ENCODE measurements at regions not wholly inside any gene's neighbourhood (a gene's known extent, or its start where the extent isn't known, plus 50 kb on each side); places are given as distances from the start of the nearest gene placed in this dataset.

DNA sequence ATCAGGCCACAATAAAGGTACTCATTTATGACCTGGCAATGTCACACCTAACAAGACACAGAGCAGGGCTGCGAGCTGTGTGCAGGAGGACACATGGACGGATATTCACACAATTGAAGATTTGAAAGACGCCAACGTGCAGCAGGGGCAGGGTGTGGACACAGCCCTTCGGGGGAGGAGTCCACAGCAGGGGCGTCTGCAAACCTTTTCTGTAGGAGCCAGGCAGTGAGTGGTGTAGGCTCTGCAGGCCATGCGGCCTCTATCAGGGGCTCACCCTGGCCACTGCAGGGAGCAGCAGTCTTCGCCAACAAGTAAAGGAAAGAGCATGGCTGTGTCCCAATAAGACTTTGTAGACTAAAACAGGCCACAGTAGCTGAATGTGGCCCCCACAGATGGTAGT lies 125.7 kb upstream of the SNTG2 start:
- no peak for DNase-seq

DNA sequence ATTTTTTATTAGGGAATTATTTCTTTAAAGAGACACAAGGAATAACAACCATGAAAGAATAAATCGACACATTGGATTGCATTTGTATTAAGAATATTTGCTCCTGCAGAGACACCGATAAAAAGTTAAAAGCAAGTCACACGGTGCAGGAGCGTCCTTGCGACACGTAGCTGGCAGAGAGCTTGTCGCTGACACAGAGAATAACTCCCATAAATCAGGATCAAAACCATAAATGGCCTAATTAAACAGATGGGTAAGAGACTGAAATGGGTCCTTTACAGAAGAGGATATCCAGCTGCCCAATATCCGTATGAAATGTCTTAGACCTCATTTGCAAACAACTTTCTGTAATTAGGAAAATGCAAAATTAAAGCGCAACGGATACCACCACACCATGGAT lies 126.1 kb upstream of the SNTG2 start:
- no peak for DNase-seq

DNA sequence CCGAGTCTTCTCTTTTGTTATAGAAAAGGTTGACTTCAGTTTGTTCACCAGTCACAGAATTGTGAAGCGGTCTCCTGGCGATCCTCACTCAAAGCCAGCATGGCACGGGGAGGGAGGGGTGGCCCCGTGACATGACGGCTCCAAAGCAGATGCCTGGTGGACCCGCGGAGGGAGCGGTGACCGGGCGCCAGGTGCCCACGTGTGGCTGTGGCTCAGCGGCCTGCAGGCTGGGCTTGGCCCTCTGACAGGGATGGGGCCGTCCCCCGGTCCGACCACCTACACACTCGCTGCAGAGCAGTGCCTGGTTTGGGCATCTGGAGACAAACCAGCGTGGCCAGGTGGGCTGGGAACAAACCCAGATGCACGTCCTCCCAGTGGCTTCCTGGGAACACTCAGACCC lies 129.1 kb upstream of the SNTG2 start:
- DNase-seq = no peak

DNA sequence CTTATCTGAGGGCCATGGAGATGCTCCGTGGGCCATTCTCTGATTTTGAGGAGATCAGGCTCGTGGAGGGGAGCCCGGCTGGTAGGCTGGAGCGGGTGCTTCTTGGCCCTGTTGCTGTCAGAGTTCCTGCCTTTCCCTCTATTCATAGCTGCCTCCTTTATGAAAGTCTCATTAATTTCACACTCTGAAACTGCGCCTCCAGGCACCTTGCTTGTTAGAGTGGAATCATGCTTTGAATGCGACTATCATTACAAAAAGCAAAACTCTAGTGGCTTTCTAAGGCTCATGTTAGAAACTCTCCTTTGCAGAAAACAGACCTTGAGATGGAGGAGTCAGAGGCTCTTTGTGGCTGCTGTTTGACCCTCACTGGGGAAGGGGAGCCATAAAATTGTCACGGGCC lies 131.0 kb upstream of the SNTG2 start:
- DNase-seq = no peak

DNA sequence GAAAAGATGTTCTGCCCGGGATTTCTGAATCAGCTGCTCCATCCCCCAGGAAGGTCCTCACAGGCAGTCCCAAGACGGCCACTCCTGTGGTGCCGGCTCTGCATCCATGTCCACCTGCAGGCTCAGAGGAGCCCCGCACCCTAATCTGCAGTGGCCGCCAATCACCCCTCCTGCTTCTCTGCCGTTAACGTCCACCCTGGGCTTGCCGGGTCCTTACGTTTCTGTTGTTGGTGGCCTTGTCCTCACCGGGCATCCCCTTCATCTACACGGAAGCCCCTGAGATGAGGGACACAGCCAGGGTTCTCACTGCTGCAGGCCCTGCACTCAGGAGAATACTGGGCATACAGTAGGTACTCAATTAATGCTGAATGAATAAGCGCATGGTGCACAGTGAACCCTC lies 131.5 kb upstream of the SNTG2 start:
- DNase-seq = no peak

DNA sequence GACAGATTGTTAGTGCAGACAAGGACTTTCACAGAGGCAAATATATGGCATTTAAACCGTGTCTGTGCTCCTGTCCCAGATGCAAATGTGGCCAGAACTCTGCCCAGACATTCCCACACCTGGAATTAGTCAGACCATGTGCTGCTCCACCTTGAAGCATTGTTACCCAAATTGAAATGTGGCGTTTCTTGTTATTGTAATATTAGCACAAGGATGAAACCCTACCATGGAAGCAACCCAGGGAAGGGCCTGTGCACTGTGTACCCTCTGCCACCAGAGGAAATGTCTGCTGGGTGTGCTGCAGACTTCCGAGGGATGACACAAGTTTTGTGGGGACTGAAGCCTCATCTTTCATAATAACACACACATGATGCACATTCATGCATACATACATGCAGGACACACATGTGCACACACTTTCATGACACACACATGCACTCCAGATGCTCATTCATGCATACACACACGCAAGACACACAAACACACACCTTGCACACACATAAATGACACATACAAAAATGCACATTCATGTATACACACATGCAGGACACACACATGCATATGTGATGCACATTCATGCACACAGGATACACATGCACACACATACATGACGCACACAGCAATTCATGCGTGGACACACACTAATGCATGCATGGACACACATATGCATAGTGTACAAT lies 133.2 kb upstream of the SNTG2 start:
- no peak for DNase-seq

DNA sequence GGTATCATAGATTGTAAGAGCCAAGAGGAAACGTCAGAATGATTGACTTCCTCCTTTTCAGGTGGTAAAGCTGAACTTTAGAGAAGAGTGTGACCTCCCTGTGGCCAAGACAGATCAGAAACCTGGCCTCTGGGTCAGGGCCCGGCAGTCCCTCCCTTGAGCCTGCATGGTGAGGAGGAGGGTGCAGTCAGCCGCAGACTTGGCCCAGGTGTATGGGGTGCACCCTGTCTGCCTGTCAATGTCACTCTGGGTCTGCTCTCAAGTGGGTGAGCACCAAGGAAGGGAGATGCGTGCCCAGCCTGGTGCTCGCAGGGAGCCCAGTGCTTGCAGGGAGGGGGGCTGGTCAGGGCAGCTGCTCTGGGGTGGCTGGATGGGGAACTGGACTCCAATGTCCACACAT lies 134.4 kb upstream of the SNTG2 start:
- no peak for DNase-seq

DNA sequence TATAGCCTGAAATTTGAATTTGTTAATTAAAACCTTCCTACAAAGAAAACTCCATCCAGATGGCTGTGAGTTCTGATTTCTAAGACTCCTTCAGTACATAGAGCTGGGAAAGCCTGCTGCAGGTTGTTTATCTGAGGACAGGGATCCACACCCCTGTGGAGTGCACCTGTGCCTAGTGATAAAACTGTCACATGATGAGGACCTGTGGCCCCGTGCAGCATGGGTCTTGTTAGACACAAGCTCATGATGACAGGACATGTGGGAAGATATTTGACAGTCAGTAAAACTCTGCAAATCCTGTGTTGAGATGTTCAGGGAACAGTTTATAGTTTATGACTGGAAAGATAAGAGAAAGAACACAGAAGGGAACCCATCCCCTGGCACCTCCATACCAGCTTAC lies 133.2 kb upstream of the TMEM18 start:
- DNase-seq = no peak

DNA sequence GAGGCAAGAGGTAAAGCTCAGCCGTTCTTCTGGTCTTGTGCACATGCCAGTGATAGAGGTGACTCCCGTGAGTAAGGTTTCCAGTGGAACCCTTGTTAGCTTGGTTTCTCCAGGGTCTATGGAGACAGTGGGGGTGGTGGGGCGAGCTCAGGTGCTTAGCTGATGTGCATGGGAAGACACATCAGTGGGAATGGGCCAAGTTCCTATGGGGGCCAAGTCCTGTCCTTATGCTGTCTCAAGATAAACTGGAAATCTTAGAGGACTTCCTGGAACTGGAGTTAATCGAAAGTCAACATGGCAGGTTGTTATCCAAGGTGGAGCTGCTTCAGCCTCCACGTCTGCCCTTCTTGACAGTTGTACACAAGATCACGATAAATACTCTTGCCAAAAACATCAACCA lies 130.1 kb upstream of the TMEM18 start:
- no peak for DNase-seq

DNA sequence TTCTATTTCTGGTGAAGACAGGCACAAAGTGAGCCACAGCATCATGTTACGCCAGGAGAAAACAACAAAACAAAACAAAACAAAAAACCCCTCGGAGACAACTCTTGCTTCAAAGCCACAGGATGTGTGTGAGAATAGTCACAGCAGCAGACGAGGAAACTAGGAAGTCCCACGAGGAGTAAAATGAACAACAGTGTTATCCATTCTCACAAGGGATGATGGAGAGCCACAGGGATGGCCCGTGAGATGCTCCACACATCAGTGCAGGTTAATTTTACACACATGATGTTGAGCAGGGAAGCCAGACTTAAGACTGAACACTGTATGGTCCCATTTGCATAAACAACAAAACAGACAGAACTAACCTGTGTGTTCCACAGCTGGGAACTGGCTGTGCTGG lies 128.5 kb upstream of the TMEM18 start:
- no peak for DNase-seq

DNA sequence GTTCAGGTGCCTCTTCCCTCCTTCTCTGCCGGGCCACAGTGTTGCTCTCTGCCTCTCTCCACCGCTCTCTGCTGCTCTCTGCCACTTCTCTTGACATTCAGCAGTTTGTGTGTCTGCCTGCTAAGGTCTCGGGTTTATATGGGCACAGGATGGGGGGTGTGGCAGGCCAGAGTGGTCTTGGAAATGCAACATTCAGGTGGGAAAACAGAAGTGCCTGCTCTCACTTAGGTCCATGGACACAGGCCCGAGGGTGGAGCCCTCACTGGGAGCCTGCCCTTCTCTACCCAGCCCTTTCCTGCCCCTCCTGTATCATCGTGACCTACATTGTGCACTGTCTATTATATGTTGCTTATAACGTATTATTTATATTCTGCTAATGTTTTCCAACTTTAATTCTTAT lies 120.8 kb upstream of the TMEM18 start:
- no peak for DNase-seq

DNA sequence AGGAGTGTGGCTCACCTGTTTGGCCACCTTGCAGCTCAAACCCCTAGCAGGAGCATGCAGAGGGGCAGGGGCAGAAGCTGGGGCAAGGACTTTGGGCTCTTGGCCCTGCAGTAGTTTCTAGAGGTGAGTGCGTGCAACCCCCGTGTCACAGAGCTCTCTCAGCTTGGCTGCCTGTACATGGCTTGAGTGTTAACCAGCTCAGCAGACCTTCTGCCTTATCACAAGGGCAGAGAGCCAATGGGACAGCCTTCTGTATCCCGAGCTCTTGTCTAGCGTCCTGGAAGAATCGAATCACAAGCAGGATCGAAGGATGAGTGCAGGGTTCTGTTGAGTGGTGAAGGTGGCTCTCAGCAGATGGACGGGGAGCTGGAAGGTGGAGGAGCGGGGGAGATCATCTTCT lies 120.3 kb upstream of the TMEM18 start:
- no peak for DNase-seq

DNA sequence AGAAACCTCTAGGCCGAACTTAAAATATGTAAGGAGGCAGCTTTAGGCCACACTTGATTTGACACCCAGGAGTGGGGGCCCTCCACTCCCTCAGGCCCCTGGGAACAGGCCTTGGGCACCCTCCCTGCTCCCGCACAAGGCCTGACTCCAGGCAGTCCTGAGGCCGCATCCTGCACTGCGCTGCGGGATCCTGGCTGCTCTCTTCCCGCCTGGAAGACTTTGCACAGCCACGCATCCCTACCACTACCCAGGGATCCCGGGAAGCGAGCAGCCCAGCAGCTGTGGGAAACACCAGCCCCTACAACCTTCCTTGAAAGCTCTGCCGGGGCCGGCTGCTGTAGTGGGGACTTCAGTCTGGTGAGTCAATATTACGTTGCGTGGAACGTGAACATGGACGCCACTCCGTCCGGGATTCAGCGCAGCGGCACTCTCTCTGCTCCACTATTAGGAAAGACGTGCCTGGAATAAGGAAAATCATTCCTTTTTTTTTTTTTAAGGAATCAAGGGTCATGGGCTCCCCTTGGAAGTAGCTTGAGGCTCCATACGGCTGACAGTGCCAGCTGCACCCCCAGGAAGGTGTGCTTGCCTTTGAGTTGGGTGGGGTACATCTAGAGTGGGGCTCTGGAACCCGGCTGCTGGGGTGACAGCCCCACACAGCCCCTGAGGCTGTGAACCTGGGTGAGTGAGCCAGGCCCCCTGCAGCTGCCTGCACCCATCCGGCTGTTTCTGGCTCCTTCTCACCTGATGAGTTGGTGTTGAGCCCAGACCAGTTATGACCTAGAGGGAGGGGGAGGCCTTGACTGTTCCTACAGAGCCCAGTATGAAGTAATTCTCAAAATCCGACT lies 119.2 kb upstream of the TMEM18 start:
- DNase-seq = peak; percentile 56

DNA sequence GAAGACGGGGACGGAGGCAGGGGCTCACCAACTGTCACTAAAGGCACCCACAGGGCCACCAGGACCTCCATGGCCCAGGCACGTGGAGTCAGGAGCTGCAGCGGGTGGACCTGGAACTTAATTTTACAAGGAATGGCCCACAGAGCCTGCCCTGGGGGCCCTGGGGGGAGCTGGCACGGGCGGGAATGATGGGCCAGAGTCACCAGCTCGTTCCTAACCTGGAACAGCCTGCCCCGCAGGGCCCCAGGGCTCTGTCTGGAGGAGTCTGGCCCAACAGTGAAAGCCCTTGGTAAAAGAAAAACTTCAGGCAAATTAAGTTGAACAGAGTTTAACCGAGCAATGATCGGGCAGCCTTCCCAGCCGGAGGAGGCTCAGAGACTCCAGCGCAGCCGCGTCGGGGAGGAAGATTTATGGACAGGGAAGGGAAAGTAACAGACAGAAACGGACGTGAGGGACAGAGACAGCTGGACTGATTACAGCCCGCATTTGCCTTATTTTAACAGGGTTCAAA lies 118.4 kb upstream of the TMEM18 start:
- peak; percentile 95 for DNase-seq

DNA sequence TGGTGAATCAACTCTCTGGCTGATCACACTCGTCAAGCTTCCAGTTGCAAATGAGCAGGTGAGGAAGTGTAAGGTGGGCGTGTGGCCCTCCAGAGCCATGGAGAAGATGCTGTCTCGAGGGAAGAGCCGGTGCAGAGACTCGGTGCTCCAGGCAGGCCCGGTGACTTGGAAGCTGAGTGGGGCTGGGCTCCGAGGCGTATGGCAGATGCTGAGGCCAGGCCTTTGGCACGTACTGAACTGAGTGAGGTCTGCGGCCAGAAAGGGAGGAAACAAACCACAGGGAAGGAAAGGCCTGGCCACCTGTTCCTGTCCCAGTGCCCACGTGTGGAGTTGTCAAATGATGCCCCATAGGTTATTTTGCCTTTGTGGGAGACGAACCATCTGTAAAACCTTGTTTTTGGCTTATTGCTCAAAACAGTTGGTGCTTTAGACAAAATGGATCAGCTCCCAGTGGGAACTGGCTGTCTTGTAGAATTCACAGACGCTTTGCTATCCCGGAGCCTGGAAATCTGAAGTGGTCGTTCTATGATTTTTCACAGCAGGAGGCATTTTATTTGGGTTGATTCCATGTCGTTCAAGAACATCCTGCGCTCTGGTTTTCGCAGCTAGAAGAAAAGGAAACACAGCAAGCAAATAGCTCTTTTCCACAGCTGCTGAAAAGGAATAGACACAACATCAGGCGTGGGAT lies 117.5 kb upstream of the TMEM18 start:
- DNase-seq = peak; percentile 86

DNA sequence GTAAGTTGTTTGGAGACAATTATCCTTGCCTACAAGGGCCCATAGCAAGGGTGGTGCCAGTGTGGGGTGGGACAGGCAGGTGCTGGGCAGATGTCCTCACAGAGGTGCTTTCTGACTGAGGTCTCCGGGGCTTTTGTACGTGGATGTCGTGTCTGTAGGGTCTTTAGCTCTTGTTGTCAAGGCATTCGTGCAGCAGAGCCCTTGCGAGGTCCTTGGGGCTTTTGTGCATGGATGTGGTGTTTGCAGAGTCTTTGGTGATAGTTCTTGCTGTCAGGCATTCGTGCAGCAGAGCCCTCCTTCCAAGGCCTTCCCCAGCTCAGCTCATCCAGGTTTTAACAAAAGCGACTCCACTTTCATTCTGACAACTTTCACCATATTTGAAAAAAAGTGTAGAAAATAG lies 116.0 kb upstream of the TMEM18 start:
- no peak for DNase-seq

DNA sequence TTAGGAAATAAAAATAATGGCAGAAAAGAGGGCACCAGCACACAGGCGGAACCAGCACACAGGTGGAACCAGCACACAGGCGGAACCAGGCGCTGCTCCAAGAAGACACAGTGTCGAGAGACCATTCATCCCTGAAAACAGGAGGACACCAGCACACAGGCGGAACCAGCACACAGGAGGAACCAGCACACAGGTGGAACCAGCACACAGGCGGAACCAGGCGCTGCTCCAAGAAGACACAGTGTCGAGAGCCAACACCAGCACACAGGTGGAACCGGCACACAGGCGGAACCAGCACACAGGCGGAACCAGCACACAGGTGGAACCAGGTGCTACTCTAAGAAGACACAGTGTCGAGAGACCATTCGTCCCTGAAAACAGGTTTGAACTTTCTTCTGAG lies 115.5 kb upstream of the TMEM18 start:
- DNase-seq = no peak

DNA sequence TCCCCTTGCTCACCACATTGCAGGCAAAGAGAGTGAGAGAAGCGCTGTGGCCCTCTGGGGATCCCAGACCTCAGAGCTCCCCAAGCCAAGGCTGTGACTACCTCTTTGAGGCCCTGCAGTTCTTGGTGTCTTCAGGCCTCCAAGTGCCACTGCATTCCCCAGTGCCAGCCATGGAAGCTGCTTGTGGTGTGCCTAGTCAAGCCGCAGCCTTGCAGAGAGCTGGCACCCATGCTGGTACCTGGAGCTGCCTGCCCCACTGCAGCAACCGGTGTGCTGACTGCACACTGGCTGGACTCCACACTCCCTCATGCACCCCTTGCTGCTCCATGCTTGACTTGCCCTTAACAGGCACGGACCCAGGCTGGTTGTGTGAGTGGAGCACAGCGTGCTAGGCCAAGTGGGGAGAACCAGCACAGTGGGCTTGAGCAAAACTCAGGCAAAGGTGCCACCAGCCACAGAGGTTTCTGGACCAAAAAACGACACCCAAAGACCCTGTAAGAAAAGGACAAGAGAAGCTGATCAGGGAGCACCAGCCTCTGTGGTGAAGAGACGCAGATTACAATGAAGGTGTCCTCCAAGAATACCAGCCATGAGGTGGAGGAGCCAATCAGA lies 113.5 kb upstream of the TMEM18 start:
- no peak for DNase-seq

DNA sequence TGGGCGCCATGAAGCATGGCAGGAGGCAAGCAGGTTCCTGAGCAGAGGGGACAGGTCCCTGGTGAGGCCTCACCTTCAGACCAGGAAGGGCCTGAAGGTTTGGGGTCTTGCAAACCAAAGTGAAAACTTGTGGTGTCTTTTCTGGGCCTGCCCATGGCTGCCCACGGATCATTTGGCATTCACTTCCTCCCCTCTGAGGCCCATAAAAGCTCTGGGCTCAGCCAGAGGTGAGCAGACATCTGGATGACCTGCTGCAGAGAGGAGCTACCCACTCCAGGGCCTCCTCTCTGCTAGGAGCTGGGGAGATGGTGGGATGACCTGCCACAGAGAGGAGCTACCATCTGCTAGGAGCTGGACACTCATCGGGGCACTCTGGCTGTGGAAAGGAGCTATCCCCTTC lies 112.9 kb upstream of the TMEM18 start:
- DNase-seq = no peak

DNA sequence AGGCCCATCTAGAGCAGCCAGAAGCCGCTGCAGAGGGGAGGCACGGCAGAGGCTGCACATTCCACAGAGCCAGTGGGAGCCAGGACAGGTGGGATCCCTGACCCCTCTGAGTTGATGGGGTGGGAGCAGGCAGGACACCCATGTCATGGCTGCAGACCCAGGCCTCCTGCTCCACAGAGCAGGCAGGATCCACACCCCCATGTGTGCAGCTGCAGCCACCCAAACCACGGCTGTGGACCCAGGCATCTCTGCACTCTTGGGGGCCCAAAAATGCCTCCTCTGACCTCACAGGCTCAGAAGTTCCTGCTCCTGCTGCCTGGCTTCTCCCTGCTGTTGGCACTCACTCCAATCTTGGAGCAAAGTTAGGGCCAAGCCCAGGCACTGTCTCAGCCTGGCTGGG lies 112.3 kb upstream of the TMEM18 start:
- no peak for DNase-seq

DNA sequence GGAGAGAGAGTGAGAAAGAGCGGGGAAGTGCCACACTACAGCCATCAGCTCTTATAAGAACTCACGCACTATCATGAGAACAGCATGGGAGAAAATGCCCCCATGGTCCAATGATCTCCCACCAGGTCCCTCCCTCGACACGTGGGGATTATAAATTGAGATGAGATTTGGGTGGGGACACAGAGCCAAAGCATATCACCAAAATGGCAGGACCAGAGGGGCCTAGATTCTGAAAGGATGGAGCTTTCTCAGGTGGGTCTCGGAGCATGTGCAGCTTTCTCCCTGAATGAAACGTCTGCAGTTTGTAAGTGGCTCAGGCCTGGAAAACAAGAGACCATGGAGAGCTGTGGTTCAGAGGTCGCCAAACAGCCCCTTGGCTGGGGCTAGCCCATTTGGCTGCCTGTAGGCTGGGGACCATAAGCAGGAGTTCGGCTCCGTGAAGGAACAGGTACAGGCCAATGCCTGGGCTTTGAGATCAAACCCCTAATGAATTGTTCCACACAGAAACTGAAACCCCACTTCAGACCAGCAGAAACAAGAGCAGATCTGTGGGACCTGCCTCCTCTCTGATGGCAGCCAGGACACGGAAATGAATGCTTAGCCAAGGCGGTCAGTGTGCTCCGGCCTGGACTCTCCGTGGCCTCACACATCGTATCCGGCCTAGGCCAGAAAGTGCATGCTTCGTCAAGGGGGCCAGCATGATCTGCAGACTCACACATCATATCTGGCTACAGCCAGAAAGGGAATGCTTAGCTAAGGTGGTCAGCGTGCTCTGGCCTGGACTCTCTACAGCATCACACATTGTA lies 111.2 kb upstream of the TMEM18 start:
- DNase-seq = no peak

DNA sequence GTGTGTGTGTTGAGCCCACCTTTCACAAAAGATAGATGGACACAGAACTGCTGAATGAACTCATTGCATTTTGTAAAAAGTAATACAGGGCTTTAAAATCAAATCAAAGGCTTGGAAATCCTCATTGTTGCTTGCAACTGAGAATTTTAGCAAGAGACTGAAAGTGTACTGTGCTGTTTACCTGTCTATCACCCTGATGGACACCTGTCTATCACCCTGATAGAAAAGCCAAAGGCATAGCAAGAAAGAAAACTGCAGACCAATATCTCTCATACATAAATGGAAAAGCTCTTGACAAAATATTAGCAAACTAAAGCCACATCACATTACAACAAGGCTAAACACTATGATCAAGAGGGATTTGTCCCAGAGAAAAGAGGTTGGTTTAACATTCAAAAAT lies 107.5 kb upstream of the TMEM18 start:
- no peak for DNase-seq
